ENCODE measurements at regions not wholly inside any gene's neighbourhood (a gene's known extent, or its start where the extent isn't known, plus 50 kb on each side); places are given as distances from the start of the nearest gene placed in this dataset.

DNA sequence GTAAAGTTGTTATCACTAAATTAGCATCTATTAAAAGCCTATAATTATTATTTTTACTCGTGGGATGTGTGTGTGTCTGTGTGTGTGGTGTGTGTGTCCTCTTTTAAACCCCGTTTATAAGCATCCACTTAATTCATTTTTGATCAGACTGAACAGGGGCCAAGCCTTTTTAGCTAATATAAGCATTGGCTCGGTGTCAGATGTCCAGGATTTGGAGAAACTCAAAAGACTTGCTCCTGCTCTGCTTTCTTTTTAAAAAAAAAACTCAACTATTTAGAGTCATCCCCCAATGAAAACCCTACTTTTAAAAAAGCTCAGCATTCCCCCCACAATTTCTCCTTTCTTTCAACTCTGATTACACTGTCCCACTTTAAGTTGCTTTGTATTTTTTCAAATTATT is 459.3 kb upstream of the MAF start:
- Histone ChIP-seq H3K36me3 (ENCODE audit: control insufficient read depth, insufficient read depth, low read length) (no peaks in the 10 kb centered on the region), H2AFZ (no peak overlapping the region), H3K79me2 (no peaks in the 10 kb centered on the region), H3K27me3 (ENCODE audit: control insufficient read depth, insufficient read depth, low read length) (no peaks in the 10 kb centered on the region), H3K4me1 (no peaks in the 10 kb centered on the region), H3K9me3 (ENCODE audit: control insufficient read depth, low read length) (no peaks in the 10 kb centered on the region), H3K4me2 (ENCODE audit: low read length) (no peak overlapping the region), H3K9ac (no peak overlapping the region), H3K4me3 (ENCODE audit: low read depth, low read length) (no peak overlapping the region), H3K27ac (no peak overlapping the region)
- TF ChIP-seq, protein P1, sequence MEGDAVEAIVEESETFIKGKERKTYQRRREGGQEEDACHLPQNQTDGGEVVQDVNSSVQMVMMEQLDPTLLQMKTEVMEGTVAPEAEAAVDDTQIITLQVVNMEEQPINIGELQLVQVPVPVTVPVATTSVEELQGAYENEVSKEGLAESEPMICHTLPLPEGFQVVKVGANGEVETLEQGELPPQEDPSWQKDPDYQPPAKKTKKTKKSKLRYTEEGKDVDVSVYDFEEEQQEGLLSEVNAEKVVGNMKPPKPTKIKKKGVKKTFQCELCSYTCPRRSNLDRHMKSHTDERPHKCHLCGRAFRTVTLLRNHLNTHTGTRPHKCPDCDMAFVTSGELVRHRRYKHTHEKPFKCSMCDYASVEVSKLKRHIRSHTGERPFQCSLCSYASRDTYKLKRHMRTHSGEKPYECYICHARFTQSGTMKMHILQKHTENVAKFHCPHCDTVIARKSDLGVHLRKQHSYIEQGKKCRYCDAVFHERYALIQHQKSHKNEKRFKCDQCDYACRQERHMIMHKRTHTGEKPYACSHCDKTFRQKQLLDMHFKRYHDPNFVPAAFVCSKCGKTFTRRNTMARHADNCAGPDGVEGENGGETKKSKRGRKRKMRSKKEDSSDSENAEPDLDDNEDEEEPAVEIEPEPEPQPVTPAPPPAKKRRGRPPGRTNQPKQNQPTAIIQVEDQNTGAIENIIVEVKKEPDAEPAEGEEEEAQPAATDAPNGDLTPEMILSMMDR (IDR thresholded peaks at IDR 0.05), result no peak

DNA sequence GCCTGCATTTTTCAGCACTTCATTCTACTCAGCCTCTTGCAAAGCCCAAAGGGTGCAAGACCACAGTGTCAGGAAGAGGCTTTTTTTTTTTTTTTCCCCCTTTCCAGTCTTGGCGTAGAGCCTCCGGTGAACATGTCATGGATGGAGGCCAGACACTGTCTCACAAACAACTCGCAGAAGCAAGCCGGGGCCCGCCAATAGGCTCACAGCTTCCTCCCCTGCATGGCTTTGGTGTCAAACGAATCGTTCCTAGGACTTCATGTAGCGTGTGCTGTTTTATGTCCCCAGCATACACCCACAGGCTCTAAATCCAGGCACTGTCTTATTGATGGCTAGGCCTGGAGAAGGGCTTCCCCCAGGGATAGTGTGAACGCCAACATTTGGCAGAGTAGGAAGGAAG is 457.7 kb upstream of the MAF start:
- H3K27me3 ChIP-seq (ENCODE audit: control insufficient read depth, insufficient read depth, low read length), result no peaks in the 10 kb centered on the region
- no peaks in the 10 kb centered on the region for H3K36me3 ChIP-seq (ENCODE audit: control insufficient read depth, insufficient read depth, low read length)
- no peaks in the 10 kb centered on the region for H3K4me1 ChIP-seq
- no peaks in the 10 kb centered on the region for H3K79me2 ChIP-seq
- H2AFZ ChIP-seq, result no peak overlapping the region
- no peak overlapping the region for H3K4me2 ChIP-seq (ENCODE audit: low read length)
- H3K27ac ChIP-seq, result no peak overlapping the region
- TF ChIP-seq, protein P1 (IDR thresholded peaks at IDR 0.05), result no peak
- H3K4me3 ChIP-seq (ENCODE audit: low read depth, low read length), result no peak overlapping the region
- H3K9me3 ChIP-seq (ENCODE audit: control insufficient read depth, low read length), result no peaks in the 10 kb centered on the region
- H3K9ac ChIP-seq, result no peak overlapping the region

DNA sequence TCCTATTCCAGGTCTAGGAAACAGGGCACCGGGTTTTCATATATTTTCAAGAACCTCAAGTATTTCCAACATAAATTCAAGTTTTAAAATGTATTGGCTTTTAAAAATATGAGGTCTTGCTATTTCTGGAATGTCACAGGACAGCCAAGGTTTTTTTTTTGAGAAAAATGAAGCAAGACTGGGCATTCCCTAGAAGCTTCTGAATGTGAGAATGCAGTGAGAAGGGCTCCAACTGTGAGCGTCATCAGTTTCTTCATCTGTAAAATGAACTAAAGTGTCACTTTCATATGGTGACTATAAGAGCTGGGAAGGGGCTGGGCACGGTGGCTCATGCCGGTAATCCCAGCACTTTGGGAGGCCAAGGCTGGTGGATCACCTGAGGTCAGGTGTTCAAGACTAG is 455.8 kb upstream of the MAF start:
- no peak overlapping the region for H3K4me3 ChIP-seq (ENCODE audit: low read depth, low read length)
- no peaks in the 10 kb centered on the region for H3K27me3 ChIP-seq (ENCODE audit: control insufficient read depth, insufficient read depth, low read length)
- H3K36me3 ChIP-seq (ENCODE audit: control insufficient read depth, insufficient read depth, low read length), result no peaks in the 10 kb centered on the region
- H3K9me3 ChIP-seq (ENCODE audit: control insufficient read depth, low read length), result no peaks in the 10 kb centered on the region
- no peak overlapping the region for H3K4me2 ChIP-seq (ENCODE audit: low read length)
- TF ChIP-seq, protein P1 (IDR thresholded peaks at IDR 0.05), result no peak
- H3K27ac ChIP-seq, result no peak overlapping the region
- H3K9ac ChIP-seq, result no peak overlapping the region
- H3K79me2 ChIP-seq, result no peaks in the 10 kb centered on the region
- no peaks in the 10 kb centered on the region for H3K4me1 ChIP-seq
- H2AFZ ChIP-seq, result no peak overlapping the region

DNA sequence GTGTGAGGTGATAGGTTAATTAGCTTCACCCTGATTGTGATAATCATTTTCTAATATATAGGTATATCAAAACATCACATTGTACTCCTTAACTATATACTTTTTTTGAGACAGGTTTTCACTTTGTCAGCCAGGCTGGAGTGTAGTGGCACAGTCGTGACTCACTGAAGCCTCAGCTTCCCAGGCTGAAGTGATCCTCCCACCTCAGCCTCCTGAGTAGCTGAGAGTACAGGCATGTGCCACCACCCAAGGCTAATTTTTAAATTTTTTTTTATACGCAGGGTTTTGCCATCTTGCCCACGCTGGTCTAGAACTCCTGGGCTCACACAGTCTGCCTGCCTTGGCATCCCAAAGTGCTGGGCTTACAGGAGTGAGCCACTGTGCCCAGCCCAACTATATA is 455.3 kb upstream of the MAF start:
- TF ChIP-seq, protein P1 (IDR thresholded peaks at IDR 0.05), result no peak

DNA sequence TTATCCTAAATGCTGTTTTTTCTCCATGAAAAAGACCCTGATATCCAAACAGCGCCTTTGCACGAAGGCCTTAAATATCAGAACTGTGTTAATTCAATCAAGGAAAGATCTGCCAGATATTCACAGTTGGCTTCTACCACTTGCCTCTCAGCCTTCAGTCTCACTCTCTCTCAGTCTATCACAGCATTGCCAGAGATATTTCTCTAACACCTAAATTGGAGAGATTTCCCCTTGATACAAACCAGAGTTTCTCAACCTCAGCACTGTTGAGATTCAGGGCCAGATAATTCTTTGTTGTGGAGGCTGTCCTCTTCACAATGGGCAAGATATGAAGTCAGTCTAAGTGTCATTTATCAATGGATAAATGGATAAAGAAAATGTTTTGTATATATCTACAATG is 454.1 kb upstream of the MAF start:
- Histone ChIP-seq H3K4me1 (no peaks in the 10 kb centered on the region), H3K9ac (no peak overlapping the region), H3K79me2 (no peaks in the 10 kb centered on the region), H2AFZ (no peak overlapping the region), H3K4me2 (ENCODE audit: low read length) (no peak overlapping the region), H3K4me3 (ENCODE audit: low read depth, low read length) (no peak overlapping the region), H3K9me3 (ENCODE audit: control insufficient read depth, low read length) (no peaks in the 10 kb centered on the region), H3K36me3 (ENCODE audit: control insufficient read depth, insufficient read depth, low read length) (no peaks in the 10 kb centered on the region), H3K27me3 (ENCODE audit: control insufficient read depth, insufficient read depth, low read length) (no peaks in the 10 kb centered on the region), H3K27ac (no peak overlapping the region)
- TF ChIP-seq, protein P1 (IDR thresholded peaks at IDR 0.05), result no peak

More for the DNA sequence above, 455.3 kb upstream of the MAF start:
- Histone ChIP-seq H3K27me3 (ENCODE audit: control insufficient read depth, insufficient read depth, low read length) (no peaks in the 10 kb centered on the region), H3K79me2 (no peaks in the 10 kb centered on the region), H3K4me3 (ENCODE audit: low read depth, low read length) (no peak overlapping the region), H3K4me2 (ENCODE audit: low read length) (no peak overlapping the region), H3K27ac (no peak overlapping the region), H3K9me3 (ENCODE audit: control insufficient read depth, low read length) (no peaks in the 10 kb centered on the region), H2AFZ (no peak overlapping the region), H3K9ac (no peak overlapping the region), H3K36me3 (ENCODE audit: control insufficient read depth, insufficient read depth, low read length) (no peaks in the 10 kb centered on the region), H3K4me1 (no peaks in the 10 kb centered on the region)

All from parathyroid adenoma (tissue), 2 donors.